Upper lobe of left lung (tissue), 6 donors: ENCODE measurements at regions not wholly inside any gene's neighbourhood (a gene's known extent, or its start where the extent isn't known, plus 50 kb on each side); places are given as distances from the start of the nearest gene placed in this dataset.

Experiments
- ATAC-seq, 2 donors: fragments of 200-7000 bp; cut with Tn5 transposase; one replicate each; pipeline ENCODE4 v1.9.1; 2022; ENCODE audit warnings: mild to moderate bottlenecking in 2 of 2, moderate library complexity in 2 of 2; ENCODE audit not compliant: low FRiP score in 2 of 2
- DNase-seq, 2 donors: peaks; one replicate each; pipeline ENCODE4 v3.0.0-alpha.2; 2019 to 2020
- H3K27ac ChIP-seq, 4 donors: fragments of 200-600 bp; sonication (generic); one replicate each; pipeline ENCODE4 v1.5.1; 2016 to 2019
- H3K27me3 ChIP-seq, 4 donors: fragments of 200-600 bp; sonication (generic); one replicate each; pipeline ENCODE4 v1.5.1; 2017 to 2019
- H3K36me3 ChIP-seq, 4 donors: fragments of 200-600 bp; sonication (generic); one replicate each; pipeline ENCODE4 v1.5.1; 2016 to 2019
- H3K4me1 ChIP-seq, 4 donors: fragments of 200-600 bp; sonication (generic); one replicate each; pipeline ENCODE4 v1.5.1; 2018 to 2019
- H3K4me3 ChIP-seq, 4 donors: fragments of 200-600 bp; sonication (generic); one replicate each; pipeline ENCODE4 v1.5.1; 2017 to 2019; ENCODE audit warnings: mild to moderate bottlenecking in 2 of 4, moderate library complexity in 1 of 4
- H3K9me3 ChIP-seq, 4 donors: fragments of 200-600 bp; sonication (generic); one replicate each; pipeline ENCODE4 v1.5.1; 2018 to 2019
- EP300 ChIP-seq, 4 donors: sonication (generic); formaldehyde crosslinking; IDR thresholded peaks; one replicate each; pipeline ENCODE4 v1.5.1; 2017; ENCODE audit warnings: antibody characterized with exemption in 4 of 4, control low read depth in 2 of 4
- POLR2A ChIP-seq, 4 donors: fragments of 450-650 bp; IDR thresholded peaks; one replicate each; pipeline ENCODE4 v1.5.1; 2016 to 2017; ENCODE audit warnings: antibody characterized with exemption in 4 of 4, mild to moderate bottlenecking in 2 of 4
- POLR2AphosphoS5 ChIP-seq, 2 donors: sonication (generic); formaldehyde crosslinking; IDR thresholded peaks; one replicate each; pipeline ENCODE4 v1.5.1; 2017; ENCODE audit warnings: antibody characterized with exemption in 2 of 2
- WGBS, 2 donors: methylation state at CpG; one replicate each; pipeline ENCODE4 v1.1.5; 2017 to 2018; 5-methylcytosine and 5-hydroxymethylcytosine counted together
- TF ChIP-seq, protein P1 (sequence below), 6 experiments: fragments of 450-650 bp in 4 of 6; fragments of 200-600 bp in 2 of 6; sonication (generic) in 2 of 6; IDR thresholded peaks; one replicate each; pipeline ENCODE4 v1.5.1; 2016 to 2019; ENCODE audit warnings: antibody characterized with exemption in 6 of 6
- donor health status: DM: no; HTN: no; CAD: no; lungs with moderate emphysema.
- donor health status: DM: no; HTN: yes; CAD: no; lungs with severe emphysema.

GRCh38 chr6:111985202-111985731 is 68.6 kb upstream of the CCN6 start:
- peaks cover 0 to 12% (median 7%) of the 10 kb centered on the region in 4 donors for H3K4me1 ChIP-seq
- peak overlapping the region in 1 of 4 donors; percentile 56 for H3K27ac ChIP-seq
- 79 to 84% methylated on average over 4 of the region's 4 CpGs for WGBS, 2 donors
- ATAC-seq (peak; percentile 56 to 85), DNase-seq (peak in 1 of 2 donors; percentile 65)
- TF ChIP-seq POLR2A (IDR thresholded peaks at IDR 0.05): no peak
- peak in 1 of 4 donors; percentile 48 for TF ChIP-seq EP300 (IDR thresholded peaks at IDR 0.05)
- TF ChIP-seq POLR2AphosphoS5 (IDR thresholded peaks at IDR 0.05): no peak
- TF ChIP-seq, protein P1, sequence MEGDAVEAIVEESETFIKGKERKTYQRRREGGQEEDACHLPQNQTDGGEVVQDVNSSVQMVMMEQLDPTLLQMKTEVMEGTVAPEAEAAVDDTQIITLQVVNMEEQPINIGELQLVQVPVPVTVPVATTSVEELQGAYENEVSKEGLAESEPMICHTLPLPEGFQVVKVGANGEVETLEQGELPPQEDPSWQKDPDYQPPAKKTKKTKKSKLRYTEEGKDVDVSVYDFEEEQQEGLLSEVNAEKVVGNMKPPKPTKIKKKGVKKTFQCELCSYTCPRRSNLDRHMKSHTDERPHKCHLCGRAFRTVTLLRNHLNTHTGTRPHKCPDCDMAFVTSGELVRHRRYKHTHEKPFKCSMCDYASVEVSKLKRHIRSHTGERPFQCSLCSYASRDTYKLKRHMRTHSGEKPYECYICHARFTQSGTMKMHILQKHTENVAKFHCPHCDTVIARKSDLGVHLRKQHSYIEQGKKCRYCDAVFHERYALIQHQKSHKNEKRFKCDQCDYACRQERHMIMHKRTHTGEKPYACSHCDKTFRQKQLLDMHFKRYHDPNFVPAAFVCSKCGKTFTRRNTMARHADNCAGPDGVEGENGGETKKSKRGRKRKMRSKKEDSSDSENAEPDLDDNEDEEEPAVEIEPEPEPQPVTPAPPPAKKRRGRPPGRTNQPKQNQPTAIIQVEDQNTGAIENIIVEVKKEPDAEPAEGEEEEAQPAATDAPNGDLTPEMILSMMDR (IDR thresholded peaks at IDR 0.05): peak in 1 of 6 experiments; percentile 5
- H3K36me3 ChIP-seq: no peaks in the 10 kb centered on the region
- H3K4me3 ChIP-seq: no peak overlapping the region
- H3K9me3 ChIP-seq: no peaks in the 10 kb centered on the region
- no peaks in the 10 kb centered on the region for H3K27me3 ChIP-seq

DNA sequence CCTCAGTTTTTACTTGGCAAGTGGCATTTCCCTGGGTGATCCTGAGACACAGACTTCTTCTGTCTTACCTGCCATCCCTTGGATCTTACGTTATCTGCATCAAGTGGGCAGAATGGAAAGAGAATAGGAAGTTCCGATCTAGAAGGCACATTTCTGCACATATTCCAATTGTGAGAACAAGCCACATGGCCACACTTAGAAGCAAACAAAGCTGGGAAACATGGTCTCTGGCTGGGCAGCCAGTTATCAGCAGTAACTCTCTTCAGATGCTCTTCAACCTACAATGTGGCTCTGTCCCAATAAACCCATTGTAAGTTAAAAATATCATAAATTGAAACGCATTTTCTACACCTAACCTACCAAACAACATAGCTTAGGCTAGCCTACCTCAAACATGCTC is 67.3 kb upstream of the CCN6 start:
- no peak overlapping the region for H3K27ac ChIP-seq

DNA sequence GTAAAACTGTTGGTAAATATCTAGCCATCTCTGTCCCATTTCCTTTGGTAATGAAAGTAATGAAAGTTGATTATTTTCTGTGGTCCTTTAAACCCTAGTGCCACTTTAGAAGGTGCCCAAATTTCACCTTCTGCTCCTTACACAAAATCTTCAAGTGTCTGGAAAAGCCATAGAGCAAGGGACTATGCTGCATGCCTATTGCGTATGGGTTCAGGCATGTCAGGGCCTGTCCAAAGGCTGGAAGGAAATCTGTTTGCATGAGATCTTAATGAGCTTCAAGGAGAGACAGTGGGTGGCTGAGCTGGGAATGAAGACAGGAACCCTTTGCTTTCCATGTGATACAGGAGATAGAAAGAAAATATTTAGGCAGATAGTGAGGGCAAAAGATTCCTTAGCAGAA is 66.6 kb upstream of the CCN6 start:
- Histone ChIP-seq H3K27ac (no peak overlapping the region), H3K36me3 (no peaks in the 10 kb centered on the region), H3K27me3 (no peaks in the 10 kb centered on the region), H3K4me3 (no peak overlapping the region), H3K4me1 (peaks cover 0 to 12% (median 7%) of the 10 kb centered on the region in 4 donors), H3K9me3 (no peaks in the 10 kb centered on the region)
- TF ChIP-seq, protein P1 (IDR thresholded peaks at IDR 0.05): no peak
- no peak for TF ChIP-seq POLR2A (IDR thresholded peaks at IDR 0.05)
- no peak for TF ChIP-seq EP300 (IDR thresholded peaks at IDR 0.05)
- 63 to 74% methylated on average over 1 of the region's 1 CpG for WGBS, 2 donors
- DNase-seq (no peak), ATAC-seq (no peak)

More for the DNA sequence above, 67.3 kb upstream of the CCN6 start:
- TF ChIP-seq, protein P1 (IDR thresholded peaks at IDR 0.05): no peak
- TF ChIP-seq POLR2AphosphoS5 (IDR thresholded peaks at IDR 0.05) (no peak), EP300 (IDR thresholded peaks at IDR 0.05) (no peak), POLR2A (IDR thresholded peaks at IDR 0.05) (no peak)
- ATAC-seq (no peak), DNase-seq (no peak)
- Histone ChIP-seq H3K9me3 (no peaks in the 10 kb centered on the region), H3K36me3 (no peaks in the 10 kb centered on the region), H3K4me1 (peaks cover 0 to 12% (median 7%) of the 10 kb centered on the region in 4 donors), H3K4me3 (no peak overlapping the region), H3K27me3 (no peaks in the 10 kb centered on the region)
- WGBS, 2 donors: 90 to 93% methylated on average over 3 of the region's 3 CpGs

DNA sequence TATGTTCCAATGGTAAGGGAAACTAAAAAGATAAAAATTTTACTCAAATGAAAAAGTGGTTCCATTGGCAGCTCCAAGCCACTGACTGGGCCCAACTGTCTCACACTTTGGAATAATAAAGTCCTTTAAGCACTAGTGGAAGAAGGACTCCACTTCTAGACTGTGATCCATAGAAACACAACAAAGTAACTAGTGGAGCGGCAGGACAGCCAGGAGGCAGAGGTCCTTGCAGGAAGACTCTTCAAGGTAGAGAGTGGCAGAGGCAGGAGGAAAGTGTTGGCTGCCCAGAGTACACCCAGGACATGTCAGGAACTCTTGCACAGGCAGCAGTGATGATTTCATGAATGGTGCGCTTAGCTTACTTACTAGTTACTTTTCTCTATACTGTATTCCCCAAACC is 65.0 kb upstream of the CCN6 start:
- TF ChIP-seq EP300 (IDR thresholded peaks at IDR 0.05) (no peak), POLR2AphosphoS5 (IDR thresholded peaks at IDR 0.05) (no peak), POLR2A (IDR thresholded peaks at IDR 0.05) (no peak)
- TF ChIP-seq, protein P1 (IDR thresholded peaks at IDR 0.05): no peak
- H3K27me3 ChIP-seq: no peaks in the 10 kb centered on the region
- WGBS, 2 donors: 90 to 94% methylated on average over 2 of the region's 2 CpGs
- no peaks in the 10 kb centered on the region for H3K9me3 ChIP-seq
- DNase-seq (no peak), ATAC-seq (no peak)
- peaks cover 0 to 24% (median 8%) of the 10 kb centered on the region in 4 donors for H3K4me1 ChIP-seq
- no peak overlapping the region for H3K27ac ChIP-seq
- H3K4me3 ChIP-seq: no peak overlapping the region
- H3K36me3 ChIP-seq: no peaks in the 10 kb centered on the region

DNA sequence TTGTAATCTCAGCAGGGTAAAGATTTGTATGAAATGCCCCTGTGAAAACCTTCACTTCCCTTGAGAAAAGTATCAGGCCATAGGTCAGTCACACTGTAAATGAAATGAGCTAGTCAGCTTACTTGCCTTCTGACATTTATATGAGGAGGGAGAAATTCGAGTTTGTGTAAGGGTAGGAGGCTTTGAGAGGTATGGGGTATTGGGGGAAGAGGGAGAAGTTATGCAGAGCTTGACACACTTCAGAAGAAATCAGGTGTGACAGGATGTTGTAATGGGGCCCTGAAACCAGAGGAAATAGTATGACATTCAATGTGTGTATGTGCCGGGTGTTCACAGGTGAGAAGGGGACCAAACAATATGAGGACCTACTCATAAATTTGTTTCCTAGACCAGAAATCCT is 64.2 kb upstream of the CCN6 start:
- Histone ChIP-seq H3K4me1 (peaks cover 0 to 24% (median 7%) of the 10 kb centered on the region in 4 donors), H3K36me3 (no peaks in the 10 kb centered on the region), H3K27me3 (no peaks in the 10 kb centered on the region), H3K4me3 (no peak overlapping the region), H3K9me3 (no peaks in the 10 kb centered on the region), H3K27ac (no peak overlapping the region)
- ATAC-seq (no peak), DNase-seq (no peak)
- WGBS, 2 donors: 66 to 67% methylated on average over 2 of the region's 2 CpGs
- no peak for TF ChIP-seq POLR2A (IDR thresholded peaks at IDR 0.05)
- no peak for TF ChIP-seq POLR2AphosphoS5 (IDR thresholded peaks at IDR 0.05)
- no peak for TF ChIP-seq EP300 (IDR thresholded peaks at IDR 0.05)
- TF ChIP-seq, protein P1 (IDR thresholded peaks at IDR 0.05): no peak
